HEK293 (cell line): ENCODE measurements at regions not wholly inside any gene's neighbourhood (a gene's known extent, or its start where the extent isn't known, plus 50 kb on each side); places are given as distances from the start of the nearest gene placed in this dataset.

Experiments used
- CTCF ChIA-PET: fragments of 350-600 bp; formaldehyde crosslinking; extraction: SDS; loops from one replicate; lab custom pipeline; 2021; ENCODE audit warnings: antibody characterized with exemption; lab: Yijun Ruan, JAX
- POLR2A ChIA-PET: fragments of 300-600 bp; formaldehyde crosslinking; extraction: SDS; loops from one replicate; lab custom pipeline; 2020; ENCODE audit warnings: antibody characterized with exemption, inconsistent platforms; lab: Yijun Ruan, JAX
- H3K27ac ChIP-seq: fragments of 200-500 bp; sonication (Bioruptor generic); 2 replicates; pipeline ENCODE4 v1.5.1; 2014; ENCODE audit warnings: low read depth, low read length, control low read depth, inconsistent platforms; ENCODE audit errors: extremely low read depth
- H3K36me3 ChIP-seq, 2 experiments: fragments of 200-500 bp in 1 of 2; sonication (Bioruptor generic) in 1 of 2; 1 replicate in 1 of 2; 2 replicates in 1 of 2; pipeline ENCODE4 v1.5.1; 2014 to 2017; ENCODE audit warnings: inconsistent platforms in 2 of 2, low read length in 2 of 2; ENCODE audit not compliant: control insufficient read depth in 2 of 2, insufficient read depth in 1 of 2
- H3K4me1 ChIP-seq: fragments of 200-500 bp; sonication (Bioruptor generic); 2 replicates; pipeline ENCODE4 v1.5.1; 2014; ENCODE audit warnings: mild to moderate bottlenecking, low read length, inconsistent platforms; ENCODE audit not compliant: control insufficient read depth, insufficient read depth
- H3K4me3 ChIP-seq: 2 replicates; pipeline ENCODE4 v1.5.1; 2011; ENCODE audit warnings: low read depth, mild to moderate bottlenecking, control low read depth, low read length, moderate library complexity
- H3K9me3 ChIP-seq: fragments of 200-500 bp; sonication (Bioruptor generic); 2 replicates; pipeline ENCODE4 v1.5.1; 2014; ENCODE audit warnings: low read depth, low read length, inconsistent platforms; ENCODE audit not compliant: control insufficient read depth, insufficient read depth
- HOXC10 ChIP-seq: sonication (generic); formaldehyde crosslinking; IDR thresholded peaks from 2 replicates; pipeline ENCODE4 v1.8.1; 2023; ENCODE audit warnings: mild to moderate bottlenecking, missing genetic modification reagents
- KLF16 ChIP-seq: fragments of 450-650 bp; formaldehyde crosslinking; IDR thresholded peaks from 2 replicates; pipeline ENCODE4 v1.5.1; 2017; ENCODE audit warnings: missing biosample characterization, missing genetic modification characterization
- KLF7 ChIP-seq: fragments of 450-650 bp; formaldehyde crosslinking; IDR thresholded peaks from 2 replicates; pipeline ENCODE4 v1.5.1; 2016; ENCODE audit warnings: missing biosample characterization, missing genetic modification characterization, borderline replicate concordance
- OVOL3 ChIP-seq: fragments of 450-650 bp; formaldehyde crosslinking; IDR thresholded peaks from 2 replicates; pipeline ENCODE4 v1.5.1; 2016; ENCODE audit warnings: missing biosample characterization, missing genetic modification characterization
- SCRT1 ChIP-seq: fragments of 450-650 bp; formaldehyde crosslinking; IDR thresholded peaks from 2 replicates; pipeline ENCODE4 v1.5.1; 2016; ENCODE audit warnings: missing biosample characterization, missing genetic modification characterization, borderline replicate concordance
- TCF7L2 ChIP-seq: IDR thresholded peaks from 2 replicates; pipeline ENCODE4 v1.6.1; 2011; ENCODE audit warnings: low read depth, mild to moderate bottlenecking, inconsistent platforms, low read length, moderate library complexity, borderline replicate concordance
- ZBTB7A ChIP-seq: fragments of 450-650 bp; formaldehyde crosslinking; IDR thresholded peaks from 2 replicates; pipeline ENCODE4 v1.5.1; 2016; ENCODE audit warnings: low read depth, missing biosample characterization, missing genetic modification characterization
- ZNF202 ChIP-seq: fragments of 450-650 bp; formaldehyde crosslinking; IDR thresholded peaks from 2 replicates; pipeline ENCODE4 v1.5.1; 2016; ENCODE audit warnings: missing biosample characterization, missing genetic modification characterization, borderline replicate concordance
- ZNF221 ChIP-seq: fragments of 450-650 bp; formaldehyde crosslinking; IDR thresholded peaks from 2 replicates; pipeline ENCODE4 v1.5.1; 2017; ENCODE audit warnings: missing biosample characterization, missing genetic modification characterization, borderline replicate concordance
- ZNF292 ChIP-seq: fragments of 450-650 bp; formaldehyde crosslinking; IDR thresholded peaks from 2 replicates; pipeline ENCODE4 v1.5.1; 2016; ENCODE audit warnings: low read depth, missing biosample characterization, missing genetic modification characterization, borderline replicate concordance
- ZNF426 ChIP-seq: fragments of 450-650 bp; formaldehyde crosslinking; IDR thresholded peaks from 2 replicates; pipeline ENCODE4 v1.5.1; 2017; ENCODE audit warnings: missing biosample characterization, missing genetic modification characterization, mild to moderate bottlenecking, inconsistent platforms, moderate library complexity
- ZNF529 ChIP-seq: fragments of 450-650 bp; formaldehyde crosslinking; IDR thresholded peaks from 2 replicates; pipeline ENCODE4 v1.5.1; 2017; ENCODE audit warnings: missing genetic modification characterization, missing biosample characterization; ENCODE audit not compliant: insufficient replicate concordance
- ZNF830 ChIP-seq: fragments of 450-650 bp; IDR thresholded peaks from 2 replicates; pipeline ENCODE4 v1.5.0; 2018; ENCODE audit warnings: missing biosample characterization, missing genetic modification characterization, low read depth, mild to moderate bottlenecking, moderate library complexity
- TF ChIP-seq, protein P1 (sequence below): fragments of 450-650 bp; formaldehyde crosslinking; conservative IDR thresholded peaks from 2 replicates; pipeline ENCODE4 v1.5.1; 2016; ENCODE audit warnings: low read depth, missing biosample characterization, missing genetic modification characterization
- TF ChIP-seq, protein P2 (sequence below): fragments of 450-650 bp; formaldehyde crosslinking; IDR thresholded peaks from 2 replicates; pipeline ENCODE4 v1.5.1; 2016; ENCODE audit warnings: missing biosample characterization, missing genetic modification characterization
- TF ChIP-seq, protein P3 (sequence below): fragments of 450-650 bp; formaldehyde crosslinking; IDR thresholded peaks from 2 replicates; pipeline ENCODE4 v1.5.1; 2016; ENCODE audit warnings: missing biosample characterization, missing genetic modification characterization
- TF ChIP-seq, protein P4 (sequence below): fragments of 450-650 bp; formaldehyde crosslinking; IDR thresholded peaks from 2 replicates; pipeline ENCODE4 v1.5.1; 2016; ENCODE audit warnings: missing biosample characterization, missing genetic modification characterization
- TF ChIP-seq, protein P5 (sequence below): fragments of 450-650 bp; formaldehyde crosslinking; IDR thresholded peaks from 2 replicates; pipeline ENCODE4 v1.5.1; 2016; ENCODE audit warnings: missing biosample characterization, missing genetic modification characterization

DNA sequence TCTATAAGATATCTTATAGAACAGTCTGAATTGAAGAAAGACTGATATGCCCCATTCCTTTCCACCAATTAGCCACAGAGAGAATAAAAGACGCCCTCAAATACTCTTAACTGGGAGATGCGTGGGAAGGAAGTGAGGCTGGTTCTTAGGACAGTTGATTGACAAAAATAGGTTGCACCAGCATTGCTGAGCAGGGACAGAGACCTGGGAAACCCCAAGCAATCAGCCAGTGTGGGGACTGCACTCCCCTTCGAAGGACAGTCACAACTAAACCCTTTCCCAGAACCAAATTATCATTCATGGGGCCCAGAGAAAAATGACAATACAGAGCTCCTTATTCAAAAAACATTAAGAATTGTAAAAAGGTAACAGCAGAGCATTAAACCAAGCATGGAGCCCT lies 196.9 kb upstream of the GHITM start:
- no peaks in the 10 kb centered on the region for H3K4me1 ChIP-seq
- ChIA-PET CTCF (interaction anchor here (0.9 kb wide), 1 partner anchor 52 kb away, joined by 3 read pairs; no protein-coding TSS in a partner anchor), POLR2A (no interaction called here)
- TF ChIP-seq ZNF426 (tag by site-specific recombination) (no peak), ZNF202 (tag by site-specific recombination) (no peak), ZNF292 (no peak), ZNF221 (no peak), TCF7L2 (no peak), ZBTB7A (no peak), ZNF830 (no peak), ZNF529 (tag by site-specific recombination) (no peak), HOXC10 (no peak), OVOL3 (no peak), KLF7 (no peak), KLF16 (tag by site-specific recombination) (no peak), SCRT1 (no peak)
- TF ChIP-seq, protein P1, sequence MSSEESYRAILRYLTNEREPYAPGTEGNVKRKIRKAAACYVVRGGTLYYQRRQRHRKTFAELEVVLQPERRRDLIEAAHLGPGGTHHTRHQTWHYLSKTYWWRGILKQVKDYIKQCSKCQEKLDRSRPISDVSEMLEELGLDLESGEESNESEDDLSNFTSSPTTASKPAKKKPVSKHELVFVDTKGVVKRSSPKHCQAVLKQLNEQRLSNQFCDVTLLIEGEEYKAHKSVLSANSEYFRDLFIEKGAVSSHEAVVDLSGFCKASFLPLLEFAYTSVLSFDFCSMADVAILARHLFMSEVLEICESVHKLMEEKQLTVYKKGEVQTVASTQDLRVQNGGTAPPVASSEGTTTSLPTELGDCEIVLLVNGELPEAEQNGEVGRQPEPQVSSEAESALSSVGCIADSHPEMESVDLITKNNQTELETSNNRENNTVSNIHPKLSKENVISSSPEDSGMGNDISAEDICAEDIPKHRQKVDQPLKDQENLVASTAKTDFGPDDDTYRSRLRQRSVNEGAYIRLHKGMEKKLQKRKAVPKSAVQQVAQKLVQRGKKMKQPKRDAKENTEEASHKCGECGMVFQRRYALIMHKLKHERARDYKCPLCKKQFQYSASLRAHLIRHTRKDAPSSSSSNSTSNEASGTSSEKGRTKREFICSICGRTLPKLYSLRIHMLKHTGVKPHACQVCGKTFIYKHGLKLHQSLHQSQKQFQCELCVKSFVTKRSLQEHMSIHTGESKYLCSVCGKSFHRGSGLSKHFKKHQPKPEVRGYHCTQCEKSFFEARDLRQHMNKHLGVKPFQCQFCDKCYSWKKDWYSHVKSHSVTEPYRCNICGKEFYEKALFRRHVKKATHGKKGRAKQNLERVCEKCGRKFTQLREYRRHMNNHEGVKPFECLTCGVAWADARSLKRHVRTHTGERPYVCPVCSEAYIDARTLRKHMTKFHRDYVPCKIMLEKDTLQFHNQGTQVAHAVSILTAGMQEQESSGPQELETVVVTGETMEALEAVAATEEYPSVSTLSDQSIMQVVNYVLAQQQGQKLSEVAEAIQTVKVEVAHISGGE (tag by site-specific recombination): no peak
- TF ChIP-seq, protein P2, sequence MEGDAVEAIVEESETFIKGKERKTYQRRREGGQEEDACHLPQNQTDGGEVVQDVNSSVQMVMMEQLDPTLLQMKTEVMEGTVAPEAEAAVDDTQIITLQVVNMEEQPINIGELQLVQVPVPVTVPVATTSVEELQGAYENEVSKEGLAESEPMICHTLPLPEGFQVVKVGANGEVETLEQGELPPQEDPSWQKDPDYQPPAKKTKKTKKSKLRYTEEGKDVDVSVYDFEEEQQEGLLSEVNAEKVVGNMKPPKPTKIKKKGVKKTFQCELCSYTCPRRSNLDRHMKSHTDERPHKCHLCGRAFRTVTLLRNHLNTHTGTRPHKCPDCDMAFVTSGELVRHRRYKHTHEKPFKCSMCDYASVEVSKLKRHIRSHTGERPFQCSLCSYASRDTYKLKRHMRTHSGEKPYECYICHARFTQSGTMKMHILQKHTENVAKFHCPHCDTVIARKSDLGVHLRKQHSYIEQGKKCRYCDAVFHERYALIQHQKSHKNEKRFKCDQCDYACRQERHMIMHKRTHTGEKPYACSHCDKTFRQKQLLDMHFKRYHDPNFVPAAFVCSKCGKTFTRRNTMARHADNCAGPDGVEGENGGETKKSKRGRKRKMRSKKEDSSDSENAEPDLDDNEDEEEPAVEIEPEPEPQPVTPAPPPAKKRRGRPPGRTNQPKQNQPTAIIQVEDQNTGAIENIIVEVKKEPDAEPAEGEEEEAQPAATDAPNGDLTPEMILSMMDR (tag by site-specific recombination): no peak
- TF ChIP-seq, protein P3, sequence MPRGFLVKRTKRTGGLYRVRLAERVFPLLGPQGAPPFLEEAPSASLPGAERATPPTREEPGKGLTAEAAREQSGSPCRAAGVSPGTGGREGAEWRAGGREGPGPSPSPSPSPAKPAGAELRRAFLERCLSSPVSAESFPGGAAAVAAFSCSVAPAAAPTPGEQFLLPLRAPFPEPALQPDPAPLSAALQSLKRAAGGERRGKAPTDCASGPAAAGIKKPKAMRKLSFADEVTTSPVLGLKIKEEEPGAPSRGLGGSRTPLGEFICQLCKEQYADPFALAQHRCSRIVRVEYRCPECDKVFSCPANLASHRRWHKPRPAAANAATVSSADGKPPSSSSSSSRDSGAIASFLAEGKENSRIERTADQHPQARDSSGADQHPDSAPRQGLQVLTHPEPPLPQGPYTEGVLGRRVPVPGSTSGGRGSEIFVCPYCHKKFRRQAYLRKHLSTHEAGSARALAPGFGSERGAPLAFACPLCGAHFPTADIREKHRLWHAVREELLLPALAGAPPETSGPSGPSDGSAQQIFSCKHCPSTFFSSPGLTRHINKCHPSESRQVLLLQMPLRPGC: no peak
- TF ChIP-seq, protein P4, sequence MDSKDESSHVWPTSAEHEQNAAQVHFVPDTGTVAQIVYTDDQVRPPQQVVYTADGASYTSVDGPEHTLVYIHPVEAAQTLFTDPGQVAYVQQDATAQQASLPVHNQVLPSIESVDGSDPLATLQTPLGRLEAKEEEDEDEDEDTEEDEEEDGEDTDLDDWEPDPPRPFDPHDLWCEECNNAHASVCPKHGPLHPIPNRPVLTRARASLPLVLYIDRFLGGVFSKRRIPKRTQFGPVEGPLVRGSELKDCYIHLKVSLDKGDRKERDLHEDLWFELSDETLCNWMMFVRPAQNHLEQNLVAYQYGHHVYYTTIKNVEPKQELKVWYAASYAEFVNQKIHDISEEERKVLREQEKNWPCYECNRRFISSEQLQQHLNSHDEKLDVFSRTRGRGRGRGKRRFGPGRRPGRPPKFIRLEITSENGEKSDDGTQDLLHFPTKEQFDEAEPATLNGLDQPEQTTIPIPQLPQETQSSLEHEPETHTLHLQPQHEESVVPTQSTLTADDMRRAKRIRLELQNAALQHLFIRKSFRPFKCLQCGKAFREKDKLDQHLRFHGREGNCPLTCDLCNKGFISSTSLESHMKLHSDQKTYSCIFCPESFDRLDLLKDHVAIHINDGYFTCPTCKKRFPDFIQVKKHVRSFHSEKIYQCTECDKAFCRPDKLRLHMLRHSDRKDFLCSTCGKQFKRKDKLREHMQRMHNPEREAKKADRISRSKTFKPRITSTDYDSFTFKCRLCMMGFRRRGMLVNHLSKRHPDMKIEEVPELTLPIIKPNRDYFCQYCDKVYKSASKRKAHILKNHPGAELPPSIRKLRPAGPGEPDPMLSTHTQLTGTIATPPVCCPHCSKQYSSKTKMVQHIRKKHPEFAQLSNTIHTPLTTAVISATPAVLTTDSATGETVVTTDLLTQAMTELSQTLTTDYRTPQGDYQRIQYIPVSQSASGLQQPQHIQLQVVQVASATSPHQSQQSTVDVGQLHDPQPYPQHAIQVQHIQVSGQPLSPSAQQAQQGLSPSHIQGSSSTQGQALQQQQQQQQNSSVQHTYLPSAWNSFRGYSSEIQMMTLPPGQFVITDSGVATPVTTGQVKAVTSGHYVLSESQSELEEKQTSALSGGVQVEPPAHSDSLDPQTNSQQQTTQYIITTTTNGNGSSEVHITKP (tag by site-specific recombination): no peak
- TF ChIP-seq, protein P5, sequence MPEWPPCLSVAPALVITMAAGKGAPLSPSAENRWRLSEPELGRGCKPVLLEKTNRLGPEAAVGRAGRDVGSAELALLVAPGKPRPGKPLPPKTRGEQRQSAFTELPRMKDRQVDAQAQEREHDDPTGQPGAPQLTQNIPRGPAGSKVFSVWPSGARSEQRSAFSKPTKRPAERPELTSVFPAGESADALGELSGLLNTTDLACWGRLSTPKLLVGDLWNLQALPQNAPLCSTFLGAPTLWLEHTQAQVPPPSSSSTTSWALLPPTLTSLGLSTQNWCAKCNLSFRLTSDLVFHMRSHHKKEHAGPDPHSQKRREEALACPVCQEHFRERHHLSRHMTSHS: no peak
- H3K36me3 ChIP-seq: no peaks in the 10 kb centered on the region
- H3K4me3 ChIP-seq: no peak overlapping the region
- H3K27ac ChIP-seq: no peak overlapping the region
- no peaks in the 10 kb centered on the region for H3K9me3 ChIP-seq
